ENCODE measurements at regions not wholly inside any gene's neighbourhood (a gene's known extent, or its start where the extent isn't known, plus 50 kb on each side); places are given as distances from the start of the nearest gene placed in this dataset.

GRCh38 chr2:65744477-65745200 is 312.2 kb upstream of the SPRED2 start:
- no peak for TF ChIP-seq CTCF (IDR thresholded peaks at IDR 0.05)
- TF ChIP-seq POLR2A (IDR thresholded peaks at IDR 0.05) = no peak
